GM18517 (cell line): ENCODE measurements at regions not wholly inside any gene's neighbourhood (a gene's known extent, or its start where the extent isn't known, plus 50 kb on each side); places are given as distances from the start of the nearest gene placed in this dataset.

Experiments used
- ATAC-seq: cut with Tn5 transposase; IDR thresholded peaks from one replicate; pipeline ENCODE4 v1.9.1; 2021; ENCODE audit warnings: mild to moderate bottlenecking, moderate library complexity; ENCODE audit not compliant: unreplicated experiment

DNA sequence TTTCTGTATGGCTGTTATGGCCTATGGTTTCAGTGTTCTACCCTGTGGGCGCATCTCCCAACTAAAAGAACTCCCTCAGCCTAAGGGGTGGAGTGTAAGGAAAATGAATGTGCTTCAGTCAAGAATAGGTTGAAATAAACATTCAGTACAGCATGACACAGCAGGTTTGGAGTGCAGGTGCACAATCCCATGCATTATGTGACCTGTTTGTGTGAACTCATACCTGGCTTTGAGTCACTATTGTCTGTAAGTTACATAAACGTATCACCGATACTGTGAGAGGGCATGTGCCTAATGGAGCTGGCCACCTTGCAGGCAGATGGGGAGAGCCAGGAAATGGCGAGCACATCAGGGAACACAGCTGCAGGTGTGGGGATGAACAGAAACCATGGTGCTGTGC is 216.0 kb downstream of the DSEL start:
- ATAC-seq: no peak

DNA sequence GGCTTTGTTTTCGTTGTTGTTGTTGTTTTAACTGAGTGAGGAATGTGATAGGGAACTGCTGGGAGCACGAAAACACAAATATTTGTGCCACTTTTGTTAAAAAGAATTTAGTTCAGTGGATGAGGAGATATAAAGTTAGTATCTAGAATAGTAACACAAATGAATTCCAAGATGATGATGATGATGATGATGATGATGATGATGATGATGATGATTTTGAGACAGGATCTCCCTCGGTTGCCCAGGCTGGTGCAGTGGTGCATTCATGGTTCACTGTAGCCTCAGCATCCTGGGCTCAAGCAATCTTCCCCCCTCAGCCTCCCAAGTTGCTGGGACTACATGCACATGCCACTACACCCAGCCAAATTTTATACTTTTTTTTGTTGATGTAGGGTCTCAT is 223.7 kb downstream of the DSEL start:
- ATAC-seq: no peak

DNA sequence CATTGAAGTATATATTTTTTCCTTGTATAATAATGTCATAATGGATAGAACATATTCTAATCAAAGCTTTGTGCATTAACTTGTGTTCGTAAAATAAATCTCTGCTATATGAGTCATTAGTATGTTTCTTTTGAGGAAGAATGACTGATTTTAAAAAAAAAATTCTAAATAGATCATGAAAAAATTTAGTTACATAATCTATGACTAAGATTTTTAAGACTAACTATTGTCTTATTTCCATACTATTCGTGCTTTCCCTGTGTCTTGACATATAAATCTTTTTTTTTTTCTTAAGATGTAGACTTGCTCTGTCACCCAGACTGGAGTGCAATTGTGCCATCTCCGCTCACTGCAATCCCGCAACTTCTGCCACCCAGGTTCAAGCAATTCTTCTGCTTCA is 226.1 kb downstream of the DSEL start:
- no peak for ATAC-seq

DNA sequence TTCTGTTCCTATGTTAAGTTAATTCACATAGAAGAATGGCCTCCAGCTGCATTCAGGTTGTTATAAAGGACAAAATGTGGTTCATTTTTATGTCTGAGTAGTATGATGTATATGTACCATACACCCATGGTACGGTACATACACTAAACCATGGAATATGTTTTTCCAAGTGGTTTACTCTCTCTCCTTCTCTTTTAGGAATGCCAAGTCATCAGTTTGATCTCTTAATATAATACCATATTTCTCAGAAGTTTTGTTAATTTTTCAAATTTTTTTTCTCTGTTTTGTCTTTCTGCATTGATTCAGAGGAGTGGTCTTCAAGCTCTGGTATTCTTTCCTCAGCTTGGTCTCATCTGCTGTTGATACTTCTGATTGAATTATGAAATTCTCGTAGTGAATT is 230.9 kb downstream of the DSEL start:
- ATAC-seq: no peak

DNA sequence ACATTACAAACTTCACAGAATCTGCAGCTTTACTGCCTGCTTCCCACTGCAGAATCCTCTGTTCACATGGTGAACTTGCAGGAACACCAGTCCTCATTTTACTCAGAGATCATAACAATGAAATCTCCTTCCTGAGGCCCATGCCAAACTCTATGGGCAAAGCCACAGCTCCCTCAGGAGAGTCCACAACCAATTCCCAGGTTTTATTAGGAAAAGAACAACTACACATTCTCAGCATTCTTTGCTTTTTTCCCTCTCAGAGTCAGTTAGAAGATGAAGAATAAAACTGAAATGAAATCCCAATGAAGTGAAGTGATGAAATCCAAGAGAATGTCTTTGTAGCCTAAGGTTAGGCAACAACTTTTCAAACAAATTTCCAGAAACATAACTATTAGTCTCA is 233.7 kb downstream of the DSEL start:
- ATAC-seq: no peak

DNA sequence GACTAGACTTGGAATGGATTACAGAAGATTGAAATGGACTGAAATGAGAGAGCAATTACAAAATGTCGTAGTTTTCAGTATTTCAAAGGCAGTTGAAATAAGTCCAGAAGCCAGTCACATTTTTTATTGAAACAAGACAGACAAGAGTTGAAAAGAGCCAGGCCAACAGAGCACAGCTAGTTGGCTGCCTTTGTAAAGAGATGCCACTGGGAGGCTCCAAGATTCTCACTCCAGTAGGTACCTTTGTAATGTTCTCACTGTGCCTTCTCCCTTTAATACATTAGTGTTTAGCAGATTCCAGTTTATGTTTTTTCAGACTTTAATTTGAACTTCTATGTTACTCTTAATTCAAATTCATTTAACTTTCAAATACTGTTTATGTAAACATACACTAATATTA is 234.8 kb downstream of the DSEL start:
- no peak for ATAC-seq

DNA sequence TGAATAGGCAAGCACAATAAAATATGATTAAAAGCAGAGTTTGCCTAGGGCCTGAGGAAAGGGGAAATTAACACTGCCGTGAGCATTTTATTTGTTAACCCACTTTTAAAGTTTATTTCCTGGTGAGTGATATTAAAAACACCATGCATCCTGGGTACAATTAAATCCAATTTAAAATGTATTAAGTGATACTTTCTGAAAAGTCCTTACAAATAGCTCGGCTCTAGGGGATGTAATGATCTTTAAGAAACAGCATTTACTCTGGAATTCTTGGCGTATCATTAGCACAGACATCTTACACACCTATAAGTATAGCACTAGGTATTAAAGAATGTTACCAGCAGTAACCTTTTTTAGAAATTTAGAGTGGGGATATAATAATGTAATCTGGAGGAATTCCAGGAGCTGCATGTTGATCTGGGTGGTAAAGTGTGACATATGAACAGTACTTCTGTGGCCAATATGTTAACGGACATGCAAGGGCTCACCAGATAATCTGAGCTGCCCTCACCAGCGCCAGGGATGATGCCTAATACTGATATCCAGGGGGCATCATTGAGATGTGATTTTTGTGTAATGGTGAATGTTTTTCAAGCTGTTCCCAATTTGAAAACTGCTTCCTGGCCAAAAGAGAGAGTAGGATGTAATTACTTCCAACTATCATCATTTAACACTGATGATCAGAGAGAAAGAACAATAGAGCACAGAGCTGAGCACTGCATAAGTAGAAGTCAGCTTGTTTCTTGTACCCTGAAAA is 235.9 kb downstream of the DSEL start:
- ATAC-seq: no peak

DNA sequence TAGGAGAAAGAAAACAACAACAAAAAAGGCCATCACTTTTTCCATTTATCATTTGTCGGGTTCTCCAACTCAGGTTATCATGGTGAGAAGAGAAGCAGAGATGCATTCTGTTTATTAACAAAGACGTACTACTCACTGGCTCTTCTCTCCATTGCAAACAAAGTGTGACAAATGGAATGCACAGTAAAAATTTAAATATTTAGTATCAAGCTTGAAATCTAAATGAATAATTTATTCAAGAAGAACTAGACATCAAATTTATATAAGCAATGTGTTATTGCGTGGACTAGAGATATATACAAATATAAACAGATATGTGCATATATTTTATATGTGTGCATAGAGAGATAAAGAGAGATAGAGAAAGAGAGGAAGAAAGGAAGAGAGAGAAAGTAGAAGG is 236.5 kb downstream of the DSEL start:
- ATAC-seq: no peak

DNA sequence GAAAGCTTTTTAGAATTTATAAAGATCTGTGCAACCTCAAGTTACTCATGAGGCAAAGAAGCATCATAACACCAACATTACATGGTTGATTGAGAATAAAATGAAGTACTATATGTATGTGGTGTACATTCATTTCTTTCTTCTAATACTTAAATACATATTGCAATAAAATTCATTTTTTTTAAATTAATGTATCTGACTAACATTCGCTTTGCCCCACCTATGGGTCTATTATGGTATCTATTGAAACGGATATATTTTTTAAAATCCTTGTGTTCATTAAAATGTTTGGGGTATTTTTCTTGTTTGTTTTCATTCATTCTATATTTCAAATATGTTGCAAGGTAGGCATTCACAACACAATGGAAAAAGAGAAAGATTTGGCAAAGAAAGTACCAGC is 237.5 kb downstream of the DSEL start:
- ATAC-seq: no peak

DNA sequence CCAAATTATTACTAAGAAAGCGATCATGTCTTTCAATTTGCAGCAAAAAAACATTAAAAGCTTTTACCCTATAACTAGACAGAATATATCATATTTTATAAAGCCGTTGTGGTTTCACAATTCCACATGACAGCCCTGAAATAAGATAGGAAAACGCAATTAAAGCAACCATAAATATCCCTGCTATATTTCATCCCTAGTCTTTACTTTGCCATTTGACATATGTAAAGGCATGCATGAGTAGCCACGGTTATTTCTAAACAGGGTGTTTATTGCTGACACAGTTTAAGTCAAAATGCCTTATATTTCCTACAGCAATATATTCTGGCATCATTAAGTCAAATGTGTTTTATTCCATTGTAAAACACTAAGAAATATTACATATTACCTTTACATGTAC is 239.9 kb downstream of the DSEL start:
- ATAC-seq: no peak

DNA sequence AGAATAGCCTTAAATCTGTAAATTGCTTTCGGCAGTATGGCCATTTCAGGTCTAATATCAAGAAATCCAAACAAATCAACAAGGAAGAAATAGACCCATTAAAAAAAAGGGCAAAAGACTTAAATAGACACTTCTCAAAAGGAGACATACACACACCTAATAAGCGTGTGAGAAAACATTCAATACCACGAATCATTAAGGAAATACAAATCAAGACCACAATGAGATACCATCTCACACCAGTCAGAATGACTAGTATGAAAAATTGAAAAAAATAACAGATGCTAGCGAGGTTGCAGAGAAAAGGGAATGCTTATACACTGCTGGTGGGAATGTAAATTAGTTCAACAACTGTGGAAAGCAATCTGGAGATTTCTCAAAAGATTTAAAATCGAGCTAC is 243.2 kb downstream of the DSEL start:
- ATAC-seq: no peak

DNA sequence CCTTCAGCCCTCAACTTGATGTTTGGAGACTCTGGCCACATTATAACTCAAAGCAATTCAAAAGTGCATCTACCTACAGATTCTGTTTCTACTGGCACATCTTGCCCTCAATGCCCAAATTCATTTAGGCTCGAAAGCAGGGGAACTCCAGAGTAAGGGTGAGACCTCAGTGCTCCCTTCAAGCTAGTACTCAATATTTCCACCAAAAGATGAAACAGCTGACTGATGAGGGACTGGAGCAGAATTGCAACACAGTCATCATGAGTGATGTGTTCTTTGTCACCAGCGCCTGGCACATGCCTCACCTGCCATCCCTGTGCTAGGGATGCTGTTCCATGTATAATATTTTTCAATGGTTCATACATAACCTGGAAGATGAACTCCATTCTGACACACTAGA is 247.3 kb downstream of the DSEL start:
- no peak for ATAC-seq

DNA sequence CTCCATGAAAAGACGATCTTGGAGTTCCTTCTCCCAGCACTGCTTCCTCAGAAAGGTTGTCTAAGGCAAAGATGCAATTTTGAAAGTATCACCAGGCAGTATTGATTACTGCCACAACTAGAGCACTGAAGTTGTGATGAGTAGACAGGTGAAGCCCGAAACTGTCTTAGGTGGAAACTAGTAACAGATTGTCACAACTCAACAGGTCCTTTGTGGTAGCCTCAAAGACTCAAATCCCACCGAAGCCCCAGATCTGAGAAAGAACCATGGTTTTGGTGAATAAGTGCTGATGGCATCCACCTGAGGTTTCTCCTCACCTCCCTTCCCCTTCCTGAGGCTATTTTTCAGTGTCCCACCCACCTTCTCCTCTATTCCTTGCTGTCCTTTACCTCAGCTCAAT is 248.0 kb downstream of the DSEL start:
- no peak for ATAC-seq

DNA sequence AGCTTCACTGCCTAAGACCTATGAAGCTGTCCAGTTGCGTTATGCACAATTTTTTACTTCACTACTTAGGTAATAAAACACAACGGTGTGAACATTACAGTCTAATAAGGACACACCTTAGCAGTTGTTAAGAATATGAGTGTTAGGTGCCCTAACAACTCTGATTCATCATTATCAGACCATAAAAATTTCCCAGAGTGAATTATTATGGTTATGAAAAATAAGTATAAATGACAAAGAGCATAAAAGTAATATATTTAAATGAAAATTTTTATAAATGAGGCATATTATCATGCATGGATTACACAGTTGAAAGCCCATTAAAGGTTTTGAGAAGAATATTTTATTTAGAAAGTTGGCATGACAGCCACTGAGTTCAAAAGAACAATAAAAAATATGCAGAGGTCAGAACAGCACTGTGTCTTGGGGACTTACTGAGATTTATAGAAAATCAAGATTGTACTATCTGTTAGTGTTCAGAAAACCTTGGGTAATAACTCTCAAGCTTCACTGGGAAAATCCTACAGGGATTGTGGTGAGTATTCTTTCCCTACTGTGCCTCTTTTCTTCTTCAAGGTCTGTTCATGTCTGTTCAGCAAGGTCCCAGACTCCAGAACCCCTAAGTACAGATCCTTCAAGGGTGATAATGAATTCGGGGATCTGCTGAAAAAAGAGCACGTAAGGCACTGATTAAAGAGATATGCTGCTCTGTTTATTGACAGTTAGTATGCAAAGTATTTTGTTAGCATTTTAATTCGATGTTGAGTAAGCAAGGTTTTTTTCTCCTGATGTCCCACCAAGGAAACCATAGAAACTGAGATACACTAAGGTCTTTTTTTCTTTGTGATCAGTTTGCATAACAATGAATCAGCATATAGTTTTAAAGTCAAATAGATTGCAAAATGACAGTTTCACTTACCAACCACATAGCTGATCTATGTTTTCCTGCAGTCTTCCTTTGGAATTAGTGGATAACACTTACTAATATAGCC is 250.0 kb downstream of the DSEL start:
- ATAC-seq: no peak

DNA sequence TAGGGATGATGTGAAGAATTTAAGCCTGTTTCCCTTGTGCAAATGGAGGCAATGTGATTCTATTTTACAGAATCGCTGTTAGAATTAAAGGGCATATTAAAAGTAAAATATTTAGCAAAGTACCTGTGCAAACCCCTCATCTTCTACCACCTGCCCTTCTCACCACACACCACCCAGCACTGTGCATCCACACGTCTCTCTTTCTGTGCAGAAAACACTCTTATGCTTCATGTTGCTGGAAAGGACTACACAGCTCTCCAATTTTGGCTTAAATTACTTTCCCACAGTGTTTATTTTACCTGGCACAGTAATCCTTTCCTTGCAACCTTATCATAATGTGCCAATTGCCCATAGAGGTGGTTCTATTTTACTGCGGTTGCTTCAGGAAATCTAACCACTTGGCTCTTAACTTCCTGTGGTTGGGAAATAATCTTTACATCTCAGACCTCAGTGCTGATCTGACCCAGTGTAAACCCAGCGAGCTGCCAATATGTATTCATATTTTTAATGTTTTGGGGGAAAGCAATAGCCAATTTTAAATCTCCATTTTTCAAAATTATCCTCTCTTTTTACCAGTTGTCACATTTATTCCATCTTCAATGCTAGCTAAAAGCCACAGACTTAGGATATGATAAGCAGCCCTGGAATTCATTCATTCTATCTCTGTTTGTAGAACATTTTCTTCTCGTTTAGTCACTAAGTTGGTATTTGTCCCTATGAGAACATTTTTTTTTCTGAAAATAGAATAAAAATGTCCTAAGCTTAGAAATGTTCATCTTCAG is 250.9 kb downstream of the DSEL start:
- ATAC-seq: no peak

DNA sequence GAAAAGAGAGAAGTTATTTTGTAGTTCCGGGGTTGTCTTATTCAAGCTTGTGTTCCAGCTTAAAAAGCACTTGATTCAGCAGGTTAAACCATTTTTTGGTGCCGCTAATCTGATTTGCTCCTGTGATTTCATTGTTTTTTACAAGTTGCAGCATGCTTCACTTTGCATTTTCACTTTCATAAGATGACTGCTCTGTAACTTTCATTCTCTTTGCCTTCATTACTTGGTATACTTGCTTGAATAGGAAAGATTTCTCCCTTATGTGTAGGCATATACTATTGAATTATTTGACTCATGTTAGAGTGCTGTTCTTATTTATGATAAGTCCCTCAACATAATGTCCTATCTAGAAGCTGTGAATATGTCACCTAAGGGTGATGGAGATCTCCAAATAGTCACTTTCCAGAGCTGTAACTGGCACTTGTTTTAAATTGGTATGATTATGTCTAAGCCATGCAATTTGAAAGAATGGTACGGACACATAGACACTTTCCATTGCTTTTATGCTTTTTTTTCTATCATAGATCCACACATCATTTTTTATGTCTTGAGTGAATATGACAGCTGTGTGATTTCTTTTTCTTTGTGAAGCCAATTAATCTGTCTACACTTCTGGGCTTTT is 254.5 kb downstream of the DSEL start:
- ATAC-seq: no peak

DNA sequence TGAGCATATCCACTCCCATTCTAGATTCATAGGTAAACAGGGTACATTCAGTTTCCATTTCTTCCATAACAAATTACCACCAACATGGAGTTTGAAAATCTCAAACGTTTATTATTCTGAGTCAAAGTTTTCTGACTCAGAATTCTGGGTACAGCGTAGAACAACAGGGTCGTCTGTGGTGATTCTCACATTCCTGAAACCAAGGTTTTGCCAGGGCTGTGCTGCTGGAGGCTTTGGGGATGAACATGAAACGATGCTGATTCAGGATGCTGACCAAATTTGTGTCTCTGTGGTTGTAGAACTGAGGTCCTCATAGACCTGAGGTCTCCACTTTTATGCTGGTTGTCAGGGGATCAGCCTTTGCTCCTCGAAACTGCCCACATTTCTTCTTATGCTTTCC is 255.7 kb downstream of the DSEL start:
- ATAC-seq: no peak

DNA sequence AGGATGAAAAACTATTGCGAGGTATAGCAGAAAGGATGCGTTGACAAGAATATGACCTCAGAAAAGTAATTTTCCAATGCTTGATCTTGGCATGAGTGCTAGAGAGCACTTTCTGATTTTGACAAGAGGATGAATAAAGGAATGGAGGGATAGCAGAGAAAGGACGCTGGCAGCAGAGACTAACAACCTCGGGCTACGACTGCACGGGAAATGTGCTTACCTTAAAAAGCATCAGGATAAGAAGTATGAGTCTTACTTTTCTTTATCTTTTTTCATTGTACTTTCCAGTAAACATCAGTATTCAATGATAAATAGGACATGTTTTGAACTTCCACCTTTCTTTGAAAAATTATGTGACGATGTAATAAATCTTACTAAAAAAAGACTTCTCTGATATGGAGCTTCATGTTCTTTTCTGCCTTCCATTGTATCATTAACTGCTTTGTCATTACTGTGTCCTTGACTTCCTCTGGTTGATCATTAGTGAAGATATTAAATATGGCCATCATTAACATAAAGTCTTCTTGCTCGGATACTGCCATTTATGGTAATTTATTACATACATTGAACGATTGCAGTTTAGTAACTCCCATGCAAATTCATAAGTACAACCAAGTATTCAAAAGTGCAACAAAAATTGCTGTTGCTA is 265.6 kb downstream of the DSEL start:
- no peak for ATAC-seq

DNA sequence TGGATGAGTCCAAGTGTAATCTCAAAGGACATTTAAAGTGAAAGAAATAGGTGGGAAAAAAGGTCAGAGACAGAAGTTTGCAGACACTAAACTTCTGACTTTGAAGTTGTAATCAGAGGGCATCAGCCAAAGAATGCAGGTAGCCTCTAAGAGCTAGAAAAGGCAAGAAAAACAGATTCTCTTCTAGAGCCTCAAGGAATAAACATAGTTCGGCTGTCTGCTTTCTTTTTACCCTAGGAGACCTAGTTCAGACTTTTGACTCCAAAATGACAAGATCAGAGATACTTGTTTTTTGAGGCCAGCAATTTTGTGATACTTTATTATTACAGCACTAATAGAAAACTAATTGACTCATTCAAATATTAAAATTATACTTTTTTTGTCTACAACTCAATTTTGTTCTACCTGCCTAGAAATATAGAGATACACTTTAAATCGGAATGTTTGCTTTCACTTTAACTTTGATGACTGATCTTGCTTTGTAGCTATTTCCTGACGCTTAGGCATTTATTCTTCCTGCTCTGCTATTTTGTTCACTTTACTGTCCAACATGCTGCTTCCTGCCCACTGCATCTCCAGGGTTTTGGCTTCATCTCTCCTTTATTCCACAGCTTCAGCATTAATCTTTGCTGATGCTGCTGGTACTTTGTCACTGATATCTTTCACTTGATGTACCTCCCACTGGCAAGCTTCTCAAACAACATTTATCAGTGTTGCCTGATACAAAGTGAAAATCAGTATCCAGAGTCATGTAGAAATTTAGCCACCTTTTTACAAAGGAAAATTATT is 272.5 kb downstream of the DSEL start:
- ATAC-seq: peak; percentile 64

DNA sequence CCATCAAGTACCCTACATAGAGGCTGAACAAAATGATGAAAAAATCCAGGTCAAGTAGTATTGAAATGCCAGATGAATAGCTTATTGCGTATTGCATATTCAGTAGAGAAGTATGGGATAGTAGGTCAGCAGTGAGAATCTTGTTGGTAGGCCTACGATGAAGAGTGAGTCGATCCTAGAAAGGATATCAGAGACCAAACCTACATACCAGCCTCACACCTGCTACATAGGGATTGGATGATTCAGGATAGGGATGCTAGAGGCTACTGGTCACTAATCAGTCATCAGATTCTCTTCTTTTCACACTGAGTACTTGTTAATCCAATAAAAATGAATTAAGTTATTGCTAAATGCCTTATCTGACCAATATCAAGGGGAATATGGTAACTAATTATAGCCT is 274.5 kb downstream of the DSEL start:
- no peak for ATAC-seq
